ENCODE measurements at regions not wholly inside any gene's neighbourhood (a gene's known extent, or its start where the extent isn't known, plus 50 kb on each side); places are given as distances from the start of the nearest gene placed in this dataset.

DNA sequence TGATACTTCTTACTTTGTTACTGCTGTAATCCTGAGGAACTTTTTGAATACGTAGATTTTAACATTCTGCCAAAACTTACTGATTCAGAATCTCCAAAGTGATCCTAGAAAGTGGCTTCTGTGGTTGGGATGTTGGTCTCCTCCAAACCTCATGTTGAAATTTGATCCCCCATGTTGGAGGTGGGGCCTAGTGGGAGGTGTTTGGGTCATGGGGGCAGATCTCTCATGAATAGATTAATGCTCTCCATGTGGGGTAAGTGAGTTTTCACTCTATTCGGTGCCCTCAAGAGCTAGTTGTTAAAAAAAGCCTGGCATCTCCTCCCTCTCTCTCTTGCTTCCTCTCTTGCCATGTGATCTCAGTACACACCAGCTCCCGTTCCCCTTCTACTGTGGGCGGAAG, 329.9 kb downstream of the HRH4 start:
- no peak for DNase-seq (ENCODE audit: low spot score)

DNA sequence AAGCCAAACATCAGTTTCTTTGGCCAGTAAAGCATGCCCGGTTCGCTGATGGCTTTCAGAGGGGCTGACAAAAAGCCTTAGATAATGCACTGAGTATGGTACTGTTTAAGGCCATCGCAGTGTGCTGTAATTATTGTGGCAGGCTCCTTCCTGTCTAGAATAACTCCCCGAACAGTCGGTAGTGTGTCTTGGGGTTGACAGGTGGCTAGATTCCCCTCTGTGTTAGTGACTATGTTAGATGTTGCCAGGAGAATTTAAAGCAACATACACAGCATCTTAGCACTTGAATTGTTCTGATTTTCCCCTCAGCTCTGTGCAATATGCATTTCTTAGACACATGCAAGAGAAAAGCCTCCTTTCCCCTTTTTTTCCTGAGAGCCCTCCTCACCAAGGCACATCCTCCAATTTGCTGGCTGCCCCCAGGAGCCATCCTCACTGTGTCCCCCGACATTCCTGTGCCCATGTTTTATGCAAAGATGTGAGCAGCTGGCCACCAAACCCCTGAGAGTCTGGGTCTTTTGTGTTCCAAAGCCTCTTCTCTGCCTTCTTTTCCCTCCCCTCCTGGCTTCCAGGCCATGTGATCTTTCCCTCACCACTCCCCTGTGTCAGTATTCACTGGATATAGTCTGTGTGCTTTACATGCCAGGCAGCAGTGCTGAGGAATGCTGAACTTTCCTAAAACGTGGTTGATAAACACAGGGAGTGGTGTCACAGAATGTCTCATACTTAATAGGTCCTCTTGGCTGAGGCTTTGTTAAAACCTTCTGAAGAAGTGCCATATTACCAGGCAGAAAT, 331.5 kb downstream of the HRH4 start:
- DNase-seq (ENCODE audit: low spot score): no peak

DNA sequence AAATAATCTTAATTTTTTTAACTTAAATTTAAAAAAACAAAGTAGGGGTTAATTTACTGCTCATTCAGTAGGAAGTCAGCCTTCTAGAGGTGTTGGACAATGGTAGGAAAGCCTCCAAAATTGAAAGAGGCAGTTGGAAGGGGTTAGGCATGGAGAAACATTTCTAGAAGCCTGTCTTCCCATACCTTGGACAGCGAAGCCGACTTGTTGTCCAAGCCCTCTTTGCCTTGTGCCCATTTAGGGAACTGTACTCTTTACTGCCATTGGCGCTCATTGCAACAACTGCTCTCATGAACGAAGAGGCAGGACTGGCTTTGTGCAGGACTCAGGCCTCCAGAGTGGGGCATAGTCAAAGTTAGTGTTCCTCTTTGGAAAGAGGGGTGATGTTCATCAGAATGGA, 333.3 kb downstream of the HRH4 start:
- no peak for DNase-seq (ENCODE audit: low spot score)

DNA sequence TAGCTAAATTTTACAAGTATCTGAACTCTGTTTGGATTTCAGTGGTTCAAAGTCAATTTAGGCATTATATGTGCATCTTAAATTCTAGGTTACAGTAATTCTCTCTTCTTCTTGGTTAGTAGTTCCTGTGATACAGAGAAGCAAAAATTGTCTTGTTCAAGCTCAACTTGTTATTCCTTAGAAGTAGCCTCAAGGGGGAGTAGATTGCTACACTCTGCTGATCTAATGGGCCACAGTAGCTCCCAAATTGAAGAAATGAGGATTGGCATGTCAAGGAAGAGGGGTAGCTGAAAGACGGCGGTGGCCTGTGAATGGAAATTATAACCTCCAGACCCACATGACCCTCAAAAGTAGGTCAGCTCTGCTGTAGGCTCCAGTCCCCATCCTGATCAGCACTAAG, 334.7 kb downstream of the HRH4 start:
- no peak for DNase-seq (ENCODE audit: low spot score)

GRCh38 chr18:24797981-24798380, 337.5 kb downstream of the HRH4 start:
- DNase-seq (ENCODE audit: low spot score): no peak

- DNase-seq (ENCODE audit: low spot score): no peak
These were observed 338.7 kb downstream of the HRH4 start for GRCh38 chr18:24799176-24799575.

- DNase-seq (ENCODE audit: low spot score): no peak
These were observed 339.3 kb downstream of the HRH4 start for GRCh38 chr18:24799720-24800119.

GRCh38 chr18:24801001-24801400, 340.6 kb downstream of the HRH4 start:
- no peak for DNase-seq (ENCODE audit: low spot score)

DNA sequence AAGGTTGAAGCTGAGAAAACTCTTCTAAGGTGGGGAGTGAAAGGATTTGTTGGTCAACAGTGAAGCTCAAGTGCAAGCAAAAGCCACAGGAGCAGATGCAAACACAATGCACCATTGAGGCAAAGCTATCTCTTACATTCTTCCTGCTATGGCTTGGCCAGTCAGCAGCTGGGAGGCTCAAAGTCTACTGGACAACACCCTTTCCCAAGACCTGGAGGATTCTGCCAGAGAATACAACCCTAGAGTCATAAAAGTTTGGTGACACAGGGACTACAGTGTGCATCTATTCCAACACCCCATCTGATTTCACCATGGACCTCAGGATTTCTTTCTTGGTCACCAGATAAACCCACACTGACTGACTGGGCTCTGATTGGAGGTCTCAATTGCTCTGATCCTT, 342.0 kb downstream of the HRH4 start:
- DNase-seq (ENCODE audit: low spot score): no peak

GRCh38 chr18:24805156-24805555, 344.7 kb downstream of the HRH4 start:
- DNase-seq (ENCODE audit: low spot score): no peak

- no peak for DNase-seq (ENCODE audit: low spot score)
These were observed 348.9 kb downstream of the HRH4 start for GRCh38 chr18:24809173-24809950.

DNA sequence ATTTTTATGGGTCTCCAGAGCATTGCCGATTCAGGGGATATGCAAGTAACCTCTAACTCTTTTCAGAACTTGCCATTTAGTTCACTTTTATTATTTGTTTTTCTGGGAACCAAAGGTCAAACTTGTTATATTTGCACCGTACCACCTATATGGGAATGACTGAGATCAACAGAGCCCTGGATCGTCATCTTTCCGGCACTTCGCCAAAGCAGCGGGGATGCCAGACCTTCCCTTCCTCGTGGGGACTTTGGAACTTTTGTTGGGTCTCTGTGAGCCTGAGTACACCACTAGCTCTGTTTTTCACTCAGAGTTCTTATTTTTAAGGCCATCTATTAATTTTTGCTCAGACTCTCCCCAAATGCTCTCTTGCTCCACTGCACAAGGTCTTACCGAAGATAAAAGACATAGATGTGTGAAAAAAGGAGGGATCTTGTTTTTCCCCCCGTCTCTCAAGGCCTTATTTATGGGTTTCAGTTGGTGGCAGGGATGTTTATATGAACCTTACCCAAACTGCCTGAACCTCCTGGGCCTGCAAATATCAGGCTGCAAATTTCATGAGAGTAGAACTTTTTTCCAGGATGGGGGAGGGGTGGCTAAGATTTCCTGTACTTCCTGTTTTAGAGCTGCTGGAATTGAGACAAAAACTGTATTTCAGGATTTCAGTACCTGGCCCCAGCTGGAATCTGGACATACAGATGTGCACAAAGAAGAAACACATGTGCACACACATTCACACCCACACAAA, 350.3 kb downstream of the HRH4 start:
- DNase-seq (ENCODE audit: low spot score): no peak

DNA sequence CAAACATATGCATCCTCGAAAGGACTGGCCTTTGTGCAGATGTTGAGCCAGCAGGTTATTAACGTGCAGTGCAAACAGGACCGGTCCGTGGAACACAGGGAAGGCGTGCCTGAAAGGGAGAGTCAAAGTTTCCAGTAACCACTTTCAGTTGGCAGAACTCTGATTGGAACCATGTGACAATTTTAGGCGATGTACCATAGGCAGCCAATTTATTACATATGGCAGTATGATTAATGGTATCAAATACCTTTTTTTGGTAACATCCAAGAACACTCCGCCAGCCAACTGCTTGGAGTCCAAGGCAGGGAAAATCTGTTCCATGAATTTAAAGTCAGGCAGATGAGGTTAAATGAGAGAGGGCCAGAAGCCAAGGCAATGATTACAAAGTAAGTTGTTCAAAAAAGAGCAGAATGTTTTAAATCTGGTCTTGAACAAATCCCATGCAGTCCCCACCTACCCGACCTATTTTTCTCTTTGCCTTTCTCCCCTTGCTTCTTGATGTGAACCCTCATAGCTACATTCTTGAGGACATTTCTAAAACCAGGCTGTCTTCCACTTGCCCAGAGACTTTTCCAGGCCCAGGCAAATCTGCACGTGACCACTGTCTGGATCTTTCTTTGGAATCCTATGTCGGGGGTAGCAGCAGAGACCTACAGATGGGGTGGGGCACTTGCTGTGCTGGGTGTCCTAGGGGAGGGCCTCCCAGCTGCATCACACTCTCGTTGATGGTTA, 351.7 kb downstream of the HRH4 start:
- no peak for DNase-seq (ENCODE audit: low spot score)

DNA sequence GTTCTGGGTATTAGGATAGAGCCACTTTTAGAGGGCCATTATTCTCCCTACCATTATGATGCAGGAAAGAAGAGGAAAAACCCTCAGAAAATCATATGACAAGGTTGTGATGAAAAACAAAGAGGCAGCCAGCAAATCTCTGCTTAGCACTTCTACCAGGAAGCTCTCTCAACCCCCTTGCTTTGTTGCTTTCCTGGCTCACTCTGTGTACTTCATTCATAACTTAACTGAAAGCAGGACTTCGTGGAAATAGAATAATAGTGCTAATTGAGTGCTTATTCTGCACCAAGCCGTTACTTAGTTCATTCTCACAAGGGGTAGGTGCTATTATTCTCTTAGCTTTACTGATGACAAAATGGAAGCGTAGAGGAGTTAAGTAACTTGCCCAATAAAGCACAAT, 354.1 kb downstream of the HRH4 start:
- no peak for DNase-seq (ENCODE audit: low spot score)

DNA sequence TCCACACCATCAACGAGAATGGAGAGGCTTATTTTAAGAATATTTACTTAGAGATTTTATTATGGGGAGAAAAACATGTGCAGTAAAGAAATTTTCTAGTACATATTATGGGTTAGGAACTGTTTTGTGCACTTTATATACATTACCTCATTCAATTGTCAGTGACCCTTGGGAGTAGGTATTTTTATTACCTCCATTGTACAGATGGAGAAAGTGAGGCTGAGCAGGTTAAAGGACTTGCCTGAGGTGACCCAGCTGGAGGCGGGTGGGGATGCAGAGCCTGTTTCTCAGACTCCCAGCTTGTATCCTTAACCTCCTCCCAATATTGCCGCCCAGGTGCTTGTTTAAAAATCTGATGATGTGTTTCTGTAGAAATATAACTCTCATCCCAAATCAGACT, 356.7 kb downstream of the HRH4 start:
- DNase-seq (ENCODE audit: low spot score): no peak

DNA sequence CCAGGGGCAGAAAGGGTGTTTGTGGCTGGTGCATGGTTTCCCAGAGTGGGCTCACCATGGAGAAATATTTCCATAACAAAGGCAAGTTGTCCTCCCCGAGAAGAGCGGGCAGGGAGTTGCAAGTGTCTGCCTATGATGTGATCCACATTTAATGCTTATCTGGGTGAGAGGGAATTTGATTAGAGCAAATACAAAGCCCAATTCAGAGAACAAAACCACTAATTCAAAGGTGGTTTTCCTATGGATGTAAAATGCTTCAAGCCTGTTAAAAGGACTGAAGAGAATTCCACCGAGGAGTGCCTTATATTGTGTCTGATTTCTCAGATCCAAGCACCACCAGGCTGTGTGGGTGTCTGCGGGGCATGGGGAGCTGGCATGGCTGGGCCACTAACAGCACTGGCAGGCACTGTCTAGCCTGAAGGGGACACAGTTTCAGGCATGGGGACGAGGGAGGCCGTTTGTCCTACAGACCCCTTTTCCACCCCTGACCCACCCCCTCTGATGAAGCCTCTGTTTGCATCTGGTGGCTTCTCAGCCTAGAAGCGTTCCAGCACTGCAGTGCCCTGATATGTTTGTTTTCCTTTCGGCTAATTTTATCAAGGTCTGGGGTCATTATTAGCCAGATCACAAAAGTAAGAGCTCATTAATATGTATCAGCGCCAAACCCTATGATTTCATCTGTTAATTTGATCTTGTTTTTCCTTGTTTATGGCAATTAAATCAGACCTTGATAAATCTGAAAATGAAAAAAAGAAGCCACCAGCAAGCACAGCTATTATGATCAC, 357.3 kb downstream of the HRH4 start:
- DNase-seq (ENCODE audit: low spot score): no peak

DNA sequence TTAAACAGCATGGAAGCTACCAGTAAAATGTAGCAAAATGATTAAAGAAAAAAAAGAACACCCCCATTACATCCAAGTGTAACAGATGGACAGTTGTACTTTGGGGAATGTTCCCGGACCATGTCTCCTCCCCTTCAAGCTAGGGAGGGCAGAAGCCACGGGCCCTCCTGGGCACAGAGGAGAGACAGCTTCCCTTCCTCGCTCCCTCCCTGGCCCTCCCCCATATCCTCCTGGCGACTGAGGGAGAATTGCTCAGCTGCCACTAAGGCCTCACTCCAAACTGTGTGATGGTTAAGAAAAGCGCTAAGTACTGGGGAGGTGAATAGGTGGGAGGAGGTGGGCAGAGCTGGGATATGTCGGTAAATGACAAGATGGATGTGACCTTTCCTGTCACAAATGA, 358.0 kb downstream of the HRH4 start:
- DNase-seq (ENCODE audit: low spot score): no peak

DNA sequence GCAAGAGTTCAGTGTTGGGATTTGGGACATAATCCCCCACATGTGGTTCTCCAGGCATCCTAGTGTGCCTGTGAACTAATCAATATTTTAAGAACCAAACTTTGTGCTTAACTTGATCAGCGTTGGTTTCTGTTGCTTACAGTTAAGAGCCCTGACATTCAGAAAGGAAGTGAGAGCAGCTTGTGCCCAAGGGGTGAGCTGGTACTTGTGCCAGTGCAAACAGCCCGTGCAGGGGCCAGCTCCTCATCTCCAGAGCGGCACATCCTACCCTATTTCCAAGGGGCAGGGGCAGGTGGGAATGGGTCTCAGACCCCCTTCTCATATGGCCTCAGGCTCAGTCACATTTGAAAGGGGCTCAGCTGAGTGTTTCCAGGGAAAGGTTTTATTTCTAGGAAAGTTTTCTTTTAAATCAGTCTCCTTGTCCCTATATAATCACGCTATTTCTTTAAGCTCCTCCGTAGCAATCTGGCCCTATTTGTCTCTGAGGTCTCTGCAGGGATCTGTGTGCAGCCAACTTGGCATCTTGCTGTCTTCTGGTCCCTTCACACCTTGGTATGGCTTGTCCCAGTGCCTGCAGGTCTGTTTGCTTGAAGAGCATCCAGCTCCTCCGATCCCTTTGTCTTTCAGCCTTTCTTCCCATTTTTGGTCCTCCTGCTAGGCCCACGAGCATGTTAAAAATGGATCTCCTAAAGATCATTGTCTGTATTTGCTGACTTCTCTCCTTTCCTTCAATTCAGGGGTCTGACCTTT, 358.9 kb downstream of the HRH4 start:
- DNase-seq (ENCODE audit: low spot score): no peak

DNA sequence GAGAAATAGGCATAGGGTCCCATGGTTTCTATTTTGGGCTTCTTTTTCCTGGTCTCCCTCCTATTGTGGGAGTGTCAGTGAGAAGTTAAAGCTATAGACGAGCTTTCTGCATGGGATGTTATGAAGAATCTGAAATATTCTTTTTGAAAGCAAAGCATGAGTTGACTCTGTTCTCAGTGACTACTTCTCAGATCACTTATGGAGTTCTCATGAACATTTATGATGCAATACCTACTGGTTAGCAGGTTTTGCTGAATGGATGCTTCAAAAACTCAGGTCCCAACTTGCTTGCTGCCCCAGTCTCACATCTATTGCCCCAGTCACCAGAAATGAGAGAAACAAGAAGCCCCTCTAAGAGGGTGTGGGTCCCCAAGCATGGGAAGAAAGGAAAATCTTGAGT, 365.0 kb downstream of the HRH4 start:
- no peak for DNase-seq (ENCODE audit: low spot score)

- no peak for DNase-seq (ENCODE audit: low spot score)
These were observed 366.2 kb downstream of the HRH4 start for GRCh38 chr18:24826605-24827004.

DNA sequence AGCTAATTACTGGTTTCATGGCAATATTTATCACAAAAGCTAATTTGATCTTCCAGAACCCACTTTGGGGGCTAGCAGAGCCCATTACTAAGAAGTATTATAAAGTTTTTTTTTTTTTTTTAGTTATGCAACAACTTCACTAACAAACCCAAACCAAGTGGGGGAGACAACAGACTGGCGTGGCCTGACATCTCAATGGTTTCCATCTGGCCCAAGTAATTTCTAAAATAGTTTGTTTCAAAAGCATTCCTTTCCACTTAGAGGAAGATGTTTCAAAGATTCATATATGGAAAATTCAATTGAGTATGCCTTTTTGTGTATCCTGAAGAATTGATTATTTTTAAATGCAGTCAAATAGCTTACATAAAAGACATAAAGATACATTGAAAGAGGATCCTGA, 367.1 kb downstream of the HRH4 start:
- DNase-seq (ENCODE audit: low spot score): no peak

Data from RKO (cell line).